Naive thymus-derived CD8-positive, alpha-beta T cell (primary cell): ENCODE measurements at regions not wholly inside any gene's neighbourhood (a gene's known extent, or its start where the extent isn't known, plus 50 kb on each side); places are given as distances from the start of the nearest gene placed in this dataset.

Experiments
- ATAC-seq, 2 donors: fragments of 150-1000 bp; cut with Tn5 transposase in 1 of 2; sonication (Bioruptor Pico), chemical (Tn5 transposase) in 1 of 2; 1 replicate in 1 of 2; 2 replicates in 1 of 2; pipeline ENCODE4 v1.10.0; 2021; ENCODE audit warnings: mild to moderate bottlenecking in 2 of 2, moderate library complexity in 2 of 2
- POLR2A ChIA-PET: fragments of 350-600 bp; sonication (Branson Sonifier 250); formaldehyde crosslinking; loops from one replicate; lab custom pipeline; 2021; ENCODE audit warnings: antibody characterized with exemption; lab: Charles Lee
- DNase-seq, 10 donors: peaks; one replicate each; pipeline versions ENCODE4 v3.0.0 to v3.0.0-alpha.2; 2020 to 2022
- H3K27ac Mint-ChIP-seq, 10 donors: one replicate each; pipeline ENCODE4 v1.8.0; 2020 to 2022; ENCODE audit warnings: mild to moderate bottlenecking in 10 of 10, mixed read lengths in 10 of 10, moderate library complexity in 4 of 10, inconsistent platforms in 1 of 10
- H3K27me3 Mint-ChIP-seq, 5 donors: one replicate each; pipeline ENCODE4 v1.8.0; 2021 to 2022; ENCODE audit warnings: mixed read lengths in 5 of 5
- H3K36me3 Mint-ChIP-seq, 3 donors: one replicate each; pipeline ENCODE4 v1.8.0; 2020 to 2022; ENCODE audit warnings: mixed read lengths in 3 of 3, mild to moderate bottlenecking in 2 of 3, inconsistent platforms in 1 of 3
- H3K4me1 Mint-ChIP-seq, 4 donors: one replicate each; pipeline ENCODE4 v1.8.0; 2021 to 2022; ENCODE audit warnings: mixed read lengths in 4 of 4
- H3K4me3 Mint-ChIP-seq, 10 donors: one replicate each; pipeline ENCODE4 v1.8.0; 2020 to 2022; ENCODE audit warnings: mild to moderate bottlenecking in 10 of 10, mixed read lengths in 10 of 10, moderate library complexity in 6 of 10, inconsistent platforms in 1 of 10
- H3K9me3 Mint-ChIP-seq, 9 donors: one replicate each; pipeline ENCODE4 v1.8.0; 2020 to 2022; ENCODE audit warnings: mixed read lengths in 9 of 9, mild to moderate bottlenecking in 3 of 9, inconsistent platforms in 1 of 9, moderate library complexity in 1 of 9

DNA sequence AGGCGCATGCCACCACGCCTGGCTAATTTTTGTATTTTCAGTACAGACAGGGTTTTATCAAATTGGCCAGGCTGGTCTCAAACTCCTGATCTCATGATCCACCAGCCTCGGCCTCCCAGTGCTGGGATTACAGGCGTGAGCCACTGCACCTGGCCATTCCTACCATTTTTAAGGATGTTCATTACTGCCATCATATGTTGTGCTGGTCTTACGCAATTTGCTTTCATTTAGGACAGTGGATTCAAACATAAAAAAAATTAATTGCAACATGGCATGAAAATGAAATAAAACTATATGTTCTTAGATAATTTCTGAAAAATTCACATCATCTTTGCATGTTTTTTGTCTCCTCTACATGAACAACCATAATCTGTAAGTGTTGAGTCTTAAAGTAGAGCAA lies 527.7 kb downstream of the LTN1 start:
- DNase-seq (no peak), ATAC-seq (no peak)
- Mint-ChIP-seq H3K9me3 (no peaks in the 10 kb centered on the region), H3K27me3 (peaks cover 2 to 18% (median 6%) of the 10 kb centered on the region in 5 donors), H3K27ac (no peak overlapping the region), H3K4me3 (no peak overlapping the region), H3K36me3 (no peaks in the 10 kb centered on the region), H3K4me1 (no peaks in the 10 kb centered on the region)
- POLR2A ChIA-PET, result interaction anchor here (0.7 kb wide), 1 partner anchor 154 kb away, joined by 4 read pairs; no protein-coding TSS in a partner anchor

GRCh38 chr21:28464095-28464494 lies 528.6 kb downstream of the LTN1 start:
- Mint-ChIP-seq H3K9me3 (no peaks in the 10 kb centered on the region), H3K27me3 (peaks cover 0 to 18% (median 5%) of the 10 kb centered on the region in 5 donors), H3K36me3 (no peaks in the 10 kb centered on the region), H3K27ac (no peak overlapping the region), H3K4me3 (no peak overlapping the region), H3K4me1 (no peaks in the 10 kb centered on the region)
- DNase-seq (no peak), ATAC-seq (no peak)
- POLR2A ChIA-PET, result no interaction called here

- no peaks in the 10 kb centered on the region for H3K36me3 Mint-ChIP-seq
- no peak overlapping the region for H3K4me3 Mint-ChIP-seq
- POLR2A ChIA-PET, result no interaction called here
- DNase-seq, result no peak
- no peaks in the 10 kb centered on the region for H3K9me3 Mint-ChIP-seq
- H3K27me3 Mint-ChIP-seq, result peaks cover 0 to 18% (median 8%) of the 10 kb centered on the region in 5 donors
- ATAC-seq, result no peak
- no peaks in the 10 kb centered on the region for H3K4me1 Mint-ChIP-seq
- no peak overlapping the region for H3K27ac Mint-ChIP-seq
Observed at GRCh38 chr21:28459193-28459592, 533.5 kb downstream of the LTN1 start.

DNA sequence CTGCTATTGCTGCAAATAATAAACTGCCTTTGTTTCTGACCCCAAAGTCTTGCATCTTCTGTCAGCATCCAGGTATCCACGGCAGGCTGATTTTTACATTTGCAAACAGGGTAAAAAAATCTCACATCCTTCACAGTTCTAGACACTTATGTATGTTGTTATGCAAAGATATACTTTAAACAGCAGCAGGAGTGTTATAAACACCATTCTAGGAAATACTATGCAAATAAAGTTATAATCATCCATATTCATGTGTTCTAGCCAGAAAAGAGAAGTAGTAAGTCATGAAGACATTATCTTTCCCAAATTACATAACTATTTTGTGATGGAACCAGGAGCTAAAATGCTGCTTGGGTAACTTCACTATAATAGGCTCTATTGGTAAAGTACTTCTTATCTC lies 534.2 kb downstream of the LTN1 start:
- Mint-ChIP-seq H3K27me3 (peaks cover 0 to 18% (median 8%) of the 10 kb centered on the region in 5 donors), H3K9me3 (no peaks in the 10 kb centered on the region), H3K36me3 (no peaks in the 10 kb centered on the region), H3K27ac (no peak overlapping the region), H3K4me1 (no peaks in the 10 kb centered on the region), H3K4me3 (no peak overlapping the region)
- DNase-seq (no peak), ATAC-seq (no peak)
- POLR2A ChIA-PET, result no interaction called here

- no peak overlapping the region for H3K4me3 Mint-ChIP-seq
- H3K36me3 Mint-ChIP-seq, result no peaks in the 10 kb centered on the region
- POLR2A ChIA-PET, result no interaction called here
- H3K27me3 Mint-ChIP-seq, result peaks cover 0 to 14% (median under 1%) of the 10 kb centered on the region in 5 donors
- H3K9me3 Mint-ChIP-seq, result no peaks in the 10 kb centered on the region
- DNase-seq (no peak), ATAC-seq (no peak)
- no peaks in the 10 kb centered on the region for H3K4me1 Mint-ChIP-seq
- no peak overlapping the region for H3K27ac Mint-ChIP-seq
Observed at GRCh38 chr21:28455253-28455600, 537.5 kb downstream of the LTN1 start.

- Mint-ChIP-seq H3K4me3 (no peak overlapping the region), H3K27ac (no peak overlapping the region), H3K36me3 (no peaks in the 10 kb centered on the region), H3K9me3 (no peaks in the 10 kb centered on the region), H3K4me1 (no peaks in the 10 kb centered on the region), H3K27me3 (peaks cover 0 to 14% (median 0%) of the 10 kb centered on the region in 5 donors)
- ATAC-seq, result no peak
- POLR2A ChIA-PET, result no interaction called here
- no peak for DNase-seq
Observed at GRCh38 chr21:28454564-28455252, 538.0 kb downstream of the LTN1 start.

- POLR2A ChIA-PET, result no interaction called here
- Mint-ChIP-seq H3K27ac (no peak overlapping the region), H3K27me3 (peaks cover 0 to 8% (median 0%) of the 10 kb centered on the region in 5 donors), H3K4me3 (no peak overlapping the region), H3K9me3 (peaks cover 0 to 3% (median 0%) of the 10 kb centered on the region in 9 donors), H3K36me3 (peaks cover 0 to 5% (median 4%) of the 10 kb centered on the region in 3 donors), H3K4me1 (no peaks in the 10 kb centered on the region)
- DNase-seq, result no peak
- no peak for ATAC-seq
Observed at GRCh38 chr21:28447462-28447861, 545.2 kb downstream of the LTN1 start.

GRCh38 chr21:28445141-28445830 lies 547.4 kb downstream of the LTN1 start:
- DNase-seq, result no peak

DNA sequence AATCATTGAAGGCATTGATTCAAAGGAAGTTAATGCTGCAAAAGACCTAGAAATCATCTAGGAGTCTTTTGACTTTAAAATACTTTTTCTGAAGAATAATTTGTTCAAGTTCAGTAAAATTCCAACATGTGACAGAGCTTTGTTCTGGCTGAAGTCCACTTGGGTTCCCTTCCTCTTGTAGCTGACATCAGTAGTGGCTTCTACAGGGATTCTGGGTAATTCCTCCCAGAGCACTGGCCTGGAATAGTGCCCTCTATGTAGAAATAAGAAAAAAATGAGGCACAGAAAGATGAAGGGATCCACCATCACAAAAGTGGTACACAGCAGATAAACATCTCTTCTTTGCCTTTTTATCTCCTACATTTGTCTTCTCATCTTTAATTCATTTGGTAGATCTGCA lies 548.1 kb downstream of the LTN1 start:
- no peak overlapping the region for H3K4me3 Mint-ChIP-seq
- POLR2A ChIA-PET, result no interaction called here
- H3K27me3 Mint-ChIP-seq, result peaks cover 0 to 3% (median 0%) of the 10 kb centered on the region in 5 donors
- no peak for ATAC-seq
- DNase-seq, result no peak
- peaks cover 0 to 5% (median 4%) of the 10 kb centered on the region in 3 donors for H3K36me3 Mint-ChIP-seq
- no peaks in the 10 kb centered on the region for H3K4me1 Mint-ChIP-seq
- H3K27ac Mint-ChIP-seq, result no peak overlapping the region
- peaks cover 0 to 3% (median 0%) of the 10 kb centered on the region in 9 donors for H3K9me3 Mint-ChIP-seq

More at GRCh38 chr21:28445141-28445830, 547.4 kb downstream of the LTN1 start:
- no peak overlapping the region for H3K27ac Mint-ChIP-seq
- H3K27me3 Mint-ChIP-seq, result peaks cover 0 to 3% (median 0%) of the 10 kb centered on the region in 5 donors
- POLR2A ChIA-PET, result no interaction called here
- H3K36me3 Mint-ChIP-seq, result peaks cover 0 to 5% (median 4%) of the 10 kb centered on the region in 3 donors
- no peak overlapping the region for H3K4me3 Mint-ChIP-seq
- peaks cover 0 to 3% (median 0%) of the 10 kb centered on the region in 9 donors for H3K9me3 Mint-ChIP-seq
- H3K4me1 Mint-ChIP-seq, result no peaks in the 10 kb centered on the region
- ATAC-seq, result no peak

DNA sequence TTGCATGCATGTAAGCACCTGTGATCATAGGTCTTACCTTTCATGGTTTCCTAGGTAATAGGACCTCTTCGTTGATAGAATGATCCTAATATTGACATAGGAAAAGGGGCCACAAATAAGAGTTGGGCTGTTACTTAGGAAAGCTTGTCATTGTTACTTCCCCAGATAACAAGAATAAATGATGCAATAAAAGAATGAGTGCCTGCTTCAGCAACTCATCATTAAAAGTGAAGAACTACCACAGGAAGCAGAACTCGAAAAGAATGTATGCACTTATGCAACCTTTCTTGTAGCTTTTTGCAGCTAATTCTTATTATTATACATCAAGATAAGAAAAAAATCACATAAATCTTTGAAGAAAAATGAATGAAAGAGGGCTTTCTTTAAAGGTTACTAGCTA lies 548.6 kb downstream of the LTN1 start:
- Mint-ChIP-seq H3K9me3 (peaks cover 0 to 3% (median 0%) of the 10 kb centered on the region in 9 donors), H3K36me3 (peaks cover 0 to 5% (median 4%) of the 10 kb centered on the region in 3 donors), H3K4me3 (no peak overlapping the region), H3K27ac (no peak overlapping the region), H3K4me1 (no peaks in the 10 kb centered on the region), H3K27me3 (peaks cover 0 to 3% (median 0%) of the 10 kb centered on the region in 5 donors)
- DNase-seq, result no peak
- no peak for ATAC-seq
- POLR2A ChIA-PET, result no interaction called here

DNA sequence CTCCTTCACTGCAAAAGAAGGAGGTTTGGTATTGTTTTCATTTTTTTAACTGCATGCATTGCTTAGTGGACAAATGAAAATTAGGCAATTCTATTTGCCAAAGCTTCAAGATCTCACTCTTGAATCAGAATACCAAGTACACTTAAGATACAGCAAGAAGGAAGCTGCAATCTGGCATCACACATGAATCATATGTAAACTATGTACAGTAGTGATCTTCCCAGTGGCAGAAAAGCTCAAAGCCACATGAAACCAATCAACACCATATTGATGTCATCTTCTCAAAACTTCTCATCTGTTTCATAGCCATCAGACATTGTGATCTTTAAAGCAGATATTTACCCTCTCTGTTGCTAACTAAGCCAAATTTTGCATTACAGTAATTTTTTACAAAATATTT lies 550.1 kb downstream of the LTN1 start:
- DNase-seq (no peak), ATAC-seq (no peak)
- POLR2A ChIA-PET, result no interaction called here
- H3K27ac Mint-ChIP-seq, result no peak overlapping the region
- peaks cover 0 to 3% (median 0%) of the 10 kb centered on the region in 9 donors for H3K9me3 Mint-ChIP-seq
- no peaks in the 10 kb centered on the region for H3K4me1 Mint-ChIP-seq
- no peak overlapping the region for H3K4me3 Mint-ChIP-seq
- H3K36me3 Mint-ChIP-seq, result peaks cover 0 to 5% (median under 1%) of the 10 kb centered on the region in 3 donors
- H3K27me3 Mint-ChIP-seq, result peaks cover 0 to 1% (median 0%) of the 10 kb centered on the region in 5 donors

DNA sequence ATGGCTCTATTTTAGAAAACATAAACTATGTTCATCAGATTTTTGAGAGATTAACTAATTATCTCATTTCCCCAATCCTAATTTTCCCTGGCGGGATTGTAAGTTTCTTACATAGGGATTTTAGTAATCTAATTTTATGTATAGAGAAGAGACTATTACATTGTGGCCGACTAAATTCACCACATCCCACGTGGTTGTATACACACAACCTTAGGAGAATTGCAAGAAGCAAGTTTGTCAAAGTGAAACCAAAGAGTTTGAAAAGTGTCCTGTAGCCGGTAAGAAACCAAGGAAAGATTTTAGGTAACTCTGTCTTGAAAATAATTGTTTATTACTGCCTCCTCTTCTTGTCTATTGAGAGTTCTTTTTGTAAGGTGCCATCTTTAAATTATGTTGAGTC lies 550.6 kb downstream of the LTN1 start:
- Mint-ChIP-seq H3K27me3 (peaks cover 0 to 1% (median 0%) of the 10 kb centered on the region in 5 donors), H3K4me3 (no peak overlapping the region), H3K4me1 (no peaks in the 10 kb centered on the region), H3K9me3 (peaks cover 0 to 3% (median 0%) of the 10 kb centered on the region in 9 donors), H3K27ac (no peak overlapping the region), H3K36me3 (peaks cover 0 to 5% (median 0%) of the 10 kb centered on the region in 3 donors)
- POLR2A ChIA-PET, result no interaction called here
- ATAC-seq, result no peak
- DNase-seq, result no peak

- POLR2A ChIA-PET, result no interaction called here
- H3K36me3 Mint-ChIP-seq, result no peaks in the 10 kb centered on the region
- ATAC-seq, result no peak
Observed at GRCh38 chr21:28439788-28440187, 552.9 kb downstream of the LTN1 start.

More at GRCh38 chr21:28439788-28440187, 552.9 kb downstream of the LTN1 start:
- no peak overlapping the region for H3K4me3 Mint-ChIP-seq
- no peak overlapping the region for H3K27ac Mint-ChIP-seq
- peaks cover 0 to 1% (median 0%) of the 10 kb centered on the region in 5 donors for H3K27me3 Mint-ChIP-seq
- no peaks in the 10 kb centered on the region for H3K9me3 Mint-ChIP-seq
- H3K4me1 Mint-ChIP-seq, result no peaks in the 10 kb centered on the region
- no peak for DNase-seq
